ENCODE measurements at regions not wholly inside any gene's neighbourhood (a gene's known extent, or its start where the extent isn't known, plus 50 kb on each side); places are given as distances from the start of the nearest gene placed in this dataset.

DNA sequence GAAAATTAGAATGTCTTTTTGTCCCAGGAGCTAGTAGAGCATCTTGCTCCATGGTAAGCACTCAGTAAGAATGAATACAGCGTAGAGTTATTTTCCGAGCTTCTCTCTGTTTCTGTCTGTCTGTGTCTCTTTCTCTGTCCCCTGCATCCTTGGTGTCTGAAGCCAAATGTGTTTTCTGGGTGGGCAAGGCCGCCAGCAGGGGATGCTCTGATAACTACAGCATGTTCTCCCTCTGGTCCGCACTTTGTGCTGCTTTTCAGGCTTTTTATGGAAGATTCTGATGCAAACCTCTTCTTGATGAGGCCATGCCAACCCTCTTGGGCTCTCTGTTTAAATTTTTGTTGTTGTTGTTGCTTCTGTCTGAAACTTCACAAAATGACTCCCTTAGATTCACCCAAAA is 142.8 kb upstream of the UBL3 start:
- ChIA-PET CTCF (interaction anchor here (0.6 to 1.5 kb wide), 5 partner anchors 53 to 140 kb away, joined by 3 to 10 read pairs (median 5); no protein-coding TSS in a partner anchor), POLR2A (no interaction called here)
- H3K27ac Mint-ChIP-seq, result no peak overlapping the region; the same call in 1 of the 2 replicates
- H3K4me1 Mint-ChIP-seq, result peaks cover 13% of the 10 kb centered on the region
- DNase-seq (ENCODE audit: low spot score) (no peak), ATAC-seq (peak; percentile 41)
- peaks cover 3% of the 10 kb centered on the region for H3K9me3 Mint-ChIP-seq
- peaks cover 2% of the 10 kb centered on the region for H3K36me3 Mint-ChIP-seq
- TF ChIP-seq HMGXB4 (CRISPR knock-in tag; IDR thresholded peaks at IDR 0.05), result no peak
- TF ChIP-seq NFATC4 (CRISPR knock-in tag; IDR thresholded peaks at IDR 0.05), result no peak
- no peaks in the 10 kb centered on the region for H3K27me3 Mint-ChIP-seq (ENCODE audit: low read depth)
- H3K4me3 Mint-ChIP-seq, result no peak overlapping the region

- Mint-ChIP-seq H3K4me3 (no peak overlapping the region), H3K27me3 (ENCODE audit: low read depth) (peaks cover 3% of the 10 kb centered on the region; the same call in 1 of the 2 replicates), H3K36me3 (peaks cover 20% of the 10 kb centered on the region), H3K4me1 (peaks cover 13% of the 10 kb centered on the region), H3K27ac (no peak overlapping the region), H3K9me3 (peaks cover 21% of the 10 kb centered on the region)
- POLR2A ChIA-PET, result no interaction called here
- TF ChIP-seq, protein P1, sequence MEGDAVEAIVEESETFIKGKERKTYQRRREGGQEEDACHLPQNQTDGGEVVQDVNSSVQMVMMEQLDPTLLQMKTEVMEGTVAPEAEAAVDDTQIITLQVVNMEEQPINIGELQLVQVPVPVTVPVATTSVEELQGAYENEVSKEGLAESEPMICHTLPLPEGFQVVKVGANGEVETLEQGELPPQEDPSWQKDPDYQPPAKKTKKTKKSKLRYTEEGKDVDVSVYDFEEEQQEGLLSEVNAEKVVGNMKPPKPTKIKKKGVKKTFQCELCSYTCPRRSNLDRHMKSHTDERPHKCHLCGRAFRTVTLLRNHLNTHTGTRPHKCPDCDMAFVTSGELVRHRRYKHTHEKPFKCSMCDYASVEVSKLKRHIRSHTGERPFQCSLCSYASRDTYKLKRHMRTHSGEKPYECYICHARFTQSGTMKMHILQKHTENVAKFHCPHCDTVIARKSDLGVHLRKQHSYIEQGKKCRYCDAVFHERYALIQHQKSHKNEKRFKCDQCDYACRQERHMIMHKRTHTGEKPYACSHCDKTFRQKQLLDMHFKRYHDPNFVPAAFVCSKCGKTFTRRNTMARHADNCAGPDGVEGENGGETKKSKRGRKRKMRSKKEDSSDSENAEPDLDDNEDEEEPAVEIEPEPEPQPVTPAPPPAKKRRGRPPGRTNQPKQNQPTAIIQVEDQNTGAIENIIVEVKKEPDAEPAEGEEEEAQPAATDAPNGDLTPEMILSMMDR (IDR thresholded peaks at IDR 0.05), result no peak
- TF ChIP-seq, protein P2, sequence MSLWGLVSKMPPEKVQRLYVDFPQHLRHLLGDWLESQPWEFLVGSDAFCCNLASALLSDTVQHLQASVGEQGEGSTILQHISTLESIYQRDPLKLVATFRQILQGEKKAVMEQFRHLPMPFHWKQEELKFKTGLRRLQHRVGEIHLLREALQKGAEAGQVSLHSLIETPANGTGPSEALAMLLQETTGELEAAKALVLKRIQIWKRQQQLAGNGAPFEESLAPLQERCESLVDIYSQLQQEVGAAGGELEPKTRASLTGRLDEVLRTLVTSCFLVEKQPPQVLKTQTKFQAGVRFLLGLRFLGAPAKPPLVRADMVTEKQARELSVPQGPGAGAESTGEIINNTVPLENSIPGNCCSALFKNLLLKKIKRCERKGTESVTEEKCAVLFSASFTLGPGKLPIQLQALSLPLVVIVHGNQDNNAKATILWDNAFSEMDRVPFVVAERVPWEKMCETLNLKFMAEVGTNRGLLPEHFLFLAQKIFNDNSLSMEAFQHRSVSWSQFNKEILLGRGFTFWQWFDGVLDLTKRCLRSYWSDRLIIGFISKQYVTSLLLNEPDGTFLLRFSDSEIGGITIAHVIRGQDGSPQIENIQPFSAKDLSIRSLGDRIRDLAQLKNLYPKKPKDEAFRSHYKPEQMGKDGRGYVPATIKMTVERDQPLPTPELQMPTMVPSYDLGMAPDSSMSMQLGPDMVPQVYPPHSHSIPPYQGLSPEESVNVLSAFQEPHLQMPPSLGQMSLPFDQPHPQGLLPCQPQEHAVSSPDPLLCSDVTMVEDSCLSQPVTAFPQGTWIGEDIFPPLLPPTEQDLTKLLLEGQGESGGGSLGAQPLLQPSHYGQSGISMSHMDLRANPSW (CRISPR knock-in tag; conservative IDR thresholded peaks at IDR 0.05; ENCODE audit: low read depth), result no peak
- TF ChIP-seq HMGXB4 (CRISPR knock-in tag; IDR thresholded peaks at IDR 0.05) (no peak), GRHL2 (CRISPR knock-in tag; IDR thresholded peaks at IDR 0.05; ENCODE audit: insufficient replicate concordance, severe bottlenecking) (no peak), JAZF1 (CRISPR knock-in tag; IDR thresholded peaks at IDR 0.05) (no peak), FOXP1 (CRISPR knock-in tag; IDR thresholded peaks at IDR 0.05; ENCODE audit: borderline replicate concordance) (no peak), ZNF263 (CRISPR knock-in tag; IDR thresholded peaks at IDR 0.05; ENCODE audit: low read depth) (no peak), ZNF138 (CRISPR knock-in tag; conservative IDR thresholded peaks at IDR 0.05) (no peak)
- ATAC-seq (no peak), DNase-seq (ENCODE audit: low spot score) (no peak)
- CTCF ChIA-PET, result no interaction called here
Observed at GRCh38 chr13:29991343-29991742, 140.9 kb upstream of the UBL3 start.

GRCh38 chr13:29987340-29987739 is 136.9 kb upstream of the UBL3 start:
- ChIA-PET POLR2A (no interaction called here), CTCF (no interaction called here)
- Mint-ChIP-seq H3K4me1 (peaks cover 3% of the 10 kb centered on the region; the same call in 1 of the 2 replicates), H3K27me3 (ENCODE audit: low read depth) (peaks cover 3% of the 10 kb centered on the region; the same call in 1 of the 2 replicates), H3K36me3 (peaks cover 40% of the 10 kb centered on the region), H3K4me3 (no peak overlapping the region), H3K9me3 (peaks cover 54% of the 10 kb centered on the region), H3K27ac (no peak overlapping the region)
- ATAC-seq (no peak), DNase-seq (ENCODE audit: low spot score) (no peak)
- TF ChIP-seq, protein P3, sequence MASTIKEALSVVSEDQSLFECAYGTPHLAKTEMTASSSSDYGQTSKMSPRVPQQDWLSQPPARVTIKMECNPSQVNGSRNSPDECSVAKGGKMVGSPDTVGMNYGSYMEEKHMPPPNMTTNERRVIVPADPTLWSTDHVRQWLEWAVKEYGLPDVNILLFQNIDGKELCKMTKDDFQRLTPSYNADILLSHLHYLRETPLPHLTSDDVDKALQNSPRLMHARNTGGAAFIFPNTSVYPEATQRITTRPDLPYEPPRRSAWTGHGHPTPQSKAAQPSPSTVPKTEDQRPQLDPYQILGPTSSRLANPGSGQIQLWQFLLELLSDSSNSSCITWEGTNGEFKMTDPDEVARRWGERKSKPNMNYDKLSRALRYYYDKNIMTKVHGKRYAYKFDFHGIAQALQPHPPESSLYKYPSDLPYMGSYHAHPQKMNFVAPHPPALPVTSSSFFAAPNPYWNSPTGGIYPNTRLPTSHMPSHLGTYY (CRISPR knock-in tag; IDR thresholded peaks at IDR 0.05), result no peak
- TF ChIP-seq HMGXB4 (CRISPR knock-in tag; IDR thresholded peaks at IDR 0.05) (no peak), TEAD1 (CRISPR knock-in tag; IDR thresholded peaks at IDR 0.05) (no peak), MAX (CRISPR knock-in tag; IDR thresholded peaks at IDR 0.05) (no peak), AR (CRISPR knock-in tag; IDR thresholded peaks at IDR 0.05) (no peak), TCF7 (CRISPR knock-in tag; IDR thresholded peaks at IDR 0.05; ENCODE audit: low read depth) (no peak), SOX15 (CRISPR knock-in tag; IDR thresholded peaks at IDR 0.05) (no peak), PRRX2 (CRISPR knock-in tag; IDR thresholded peaks at IDR 0.05) (no peak), SMAD4 (CRISPR knock-in tag; IDR thresholded peaks at IDR 0.05) (no peak), NFE2L1 (CRISPR knock-in tag; IDR thresholded peaks at IDR 0.05) (no peak)
